ENCODE measurements at regions not wholly inside any gene's neighbourhood (a gene's known extent, or its start where the extent isn't known, plus 50 kb on each side); places are given as distances from the start of the nearest gene placed in this dataset.

- no peak for DNase-seq (ENCODE audit: low spot score)
- Mint-ChIP-seq H3K4me3 (ENCODE audit: unreplicated experiment) (no peak overlapping the region), H3K9me3 (ENCODE audit: unreplicated experiment) (peaks cover 13% of the 10 kb centered on the region), H3K27ac (ENCODE audit: unreplicated experiment) (no peak overlapping the region), H3K4me1 (ENCODE audit: unreplicated experiment) (no peaks in the 10 kb centered on the region), H3K36me3 (ENCODE audit: low read depth, unreplicated experiment) (peaks cover 6% of the 10 kb centered on the region), H3K27me3 (ENCODE audit: unreplicated experiment) (no peaks in the 10 kb centered on the region)
- no peak for TF ChIP-seq CTCF (IDR thresholded peaks at IDR 0.05; ENCODE audit: unreplicated experiment)
These were observed 197.7 kb downstream of the SPATA18 start for GRCh38 chr4:52248820-52249219.

- peaks cover 13% of the 10 kb centered on the region for H3K9me3 Mint-ChIP-seq (ENCODE audit: unreplicated experiment)
- no peak for DNase-seq (ENCODE audit: low spot score)
- H3K27ac Mint-ChIP-seq (ENCODE audit: unreplicated experiment) = no peak overlapping the region
- TF ChIP-seq CTCF (IDR thresholded peaks at IDR 0.05; ENCODE audit: unreplicated experiment) = no peak
- H3K36me3 Mint-ChIP-seq (ENCODE audit: low read depth, unreplicated experiment) = peaks cover 6% of the 10 kb centered on the region
- H3K4me3 Mint-ChIP-seq (ENCODE audit: unreplicated experiment) = no peak overlapping the region
- no peaks in the 10 kb centered on the region for H3K27me3 Mint-ChIP-seq (ENCODE audit: unreplicated experiment)
- no peaks in the 10 kb centered on the region for H3K4me1 Mint-ChIP-seq (ENCODE audit: unreplicated experiment)
These were observed 198.5 kb downstream of the SPATA18 start for GRCh38 chr4:52249581-52249980.

GRCh38 chr4:52250154-52250553 lies 199.1 kb downstream of the SPATA18 start:
- Mint-ChIP-seq H3K36me3 (ENCODE audit: low read depth, unreplicated experiment) (peaks cover 6% of the 10 kb centered on the region), H3K4me3 (ENCODE audit: unreplicated experiment) (no peak overlapping the region), H3K27ac (ENCODE audit: unreplicated experiment) (no peak overlapping the region), H3K4me1 (ENCODE audit: unreplicated experiment) (no peaks in the 10 kb centered on the region), H3K9me3 (ENCODE audit: unreplicated experiment) (peaks cover 13% of the 10 kb centered on the region), H3K27me3 (ENCODE audit: unreplicated experiment) (no peaks in the 10 kb centered on the region)
- no peak for DNase-seq (ENCODE audit: low spot score)
- TF ChIP-seq CTCF (IDR thresholded peaks at IDR 0.05; ENCODE audit: unreplicated experiment) = no peak

GRCh38 chr4:52251864-52252263 lies 200.8 kb downstream of the SPATA18 start:
- no peak overlapping the region for H3K27ac Mint-ChIP-seq (ENCODE audit: unreplicated experiment)
- H3K9me3 Mint-ChIP-seq (ENCODE audit: unreplicated experiment) = peaks cover 13% of the 10 kb centered on the region
- H3K27me3 Mint-ChIP-seq (ENCODE audit: unreplicated experiment) = no peaks in the 10 kb centered on the region
- no peak for TF ChIP-seq CTCF (IDR thresholded peaks at IDR 0.05; ENCODE audit: unreplicated experiment)
- DNase-seq (ENCODE audit: low spot score) = no peak
- H3K36me3 Mint-ChIP-seq (ENCODE audit: low read depth, unreplicated experiment) = peaks cover 6% of the 10 kb centered on the region
- no peak overlapping the region for H3K4me3 Mint-ChIP-seq (ENCODE audit: unreplicated experiment)
- H3K4me1 Mint-ChIP-seq (ENCODE audit: unreplicated experiment) = no peaks in the 10 kb centered on the region

GRCh38 chr4:52253025-52253424 lies 201.9 kb downstream of the SPATA18 start:
- Mint-ChIP-seq H3K36me3 (ENCODE audit: low read depth, unreplicated experiment) (peaks cover 6% of the 10 kb centered on the region), H3K27me3 (ENCODE audit: unreplicated experiment) (no peaks in the 10 kb centered on the region), H3K9me3 (ENCODE audit: unreplicated experiment) (peaks cover 13% of the 10 kb centered on the region), H3K27ac (ENCODE audit: unreplicated experiment) (no peak overlapping the region), H3K4me3 (ENCODE audit: unreplicated experiment) (no peak overlapping the region), H3K4me1 (ENCODE audit: unreplicated experiment) (no peaks in the 10 kb centered on the region)
- no peak for DNase-seq (ENCODE audit: low spot score)
- no peak for TF ChIP-seq CTCF (IDR thresholded peaks at IDR 0.05; ENCODE audit: unreplicated experiment)

Measured in endothelial cell (in vitro differentiated cells).